ENCODE measurements at regions not wholly inside any gene's neighbourhood (a gene's known extent, or its start where the extent isn't known, plus 50 kb on each side); places are given as distances from the start of the nearest gene placed in this dataset.

DNA sequence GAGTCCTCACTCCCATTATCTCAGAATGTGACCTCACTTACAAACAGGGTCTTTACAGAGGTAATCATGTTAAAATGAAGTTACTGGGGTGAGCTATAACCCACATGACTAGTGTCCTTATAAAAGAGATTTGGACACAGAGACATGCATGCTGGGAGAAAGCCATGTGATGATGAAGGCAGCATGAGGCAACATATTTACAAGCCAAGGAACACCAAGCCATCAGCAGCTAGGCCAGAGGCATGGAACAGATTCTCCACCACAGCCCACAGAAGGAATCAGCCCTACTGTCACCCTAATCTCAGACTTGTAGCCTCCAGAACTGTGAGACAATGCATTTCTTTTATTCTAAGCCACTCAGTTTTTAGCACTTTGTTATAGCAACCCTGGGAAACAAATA is 171.9 kb downstream of the EN1 start:
- intact Hi-C loops (cut with DNase I; ENCODE audit: low total_unique reads): no loop called here

DNA sequence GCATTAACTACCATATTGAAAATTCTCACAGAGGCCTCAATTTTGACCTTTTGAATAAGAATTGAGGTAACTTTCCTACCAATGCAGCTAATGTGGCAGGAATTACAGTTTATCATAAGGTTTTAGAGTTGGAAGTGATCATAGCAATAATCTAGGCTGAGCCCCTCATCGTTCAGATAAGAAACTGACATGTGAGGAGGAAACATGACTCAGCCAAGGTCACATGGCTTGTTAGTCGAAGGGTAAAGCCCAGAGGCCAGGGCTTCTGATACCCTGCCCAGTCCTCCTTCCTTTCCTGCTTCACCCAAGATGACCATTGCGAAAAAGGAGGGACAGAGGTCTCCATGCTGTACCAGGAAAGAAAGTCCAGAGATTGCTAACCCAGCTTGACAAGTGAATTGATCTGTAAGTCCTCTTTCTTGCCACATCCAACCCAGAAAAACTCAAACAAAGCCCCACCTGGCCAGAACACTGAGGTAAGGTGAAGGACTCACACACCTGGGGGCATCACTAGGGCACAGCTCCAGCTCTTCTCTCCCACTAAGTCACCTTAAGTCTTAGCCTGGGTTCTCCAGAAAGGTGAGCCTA is 174.8 kb downstream of the EN1 start:
- DNase-seq (no peak), ATAC-seq (no peak)
- H3K27me3 ChIP-seq: no peaks in the 10 kb centered on the region
- no peak overlapping the region for H3K27ac ChIP-seq
- intact Hi-C loops (cut with DNase I; ENCODE audit: low total_unique reads): no loop called here
- in situ Hi-C loops (cut with MboI; ENCODE audit: low sequenced_read_pairs in 4 of 4): no loop called here
- H3K9me3 ChIP-seq: no peaks in the 10 kb centered on the region
- no peaks in the 10 kb centered on the region for H3K36me3 ChIP-seq
- H3K4me3 ChIP-seq: no peak overlapping the region
- TF ChIP-seq POLR2A (IDR thresholded peaks at IDR 0.05): no peak
- TF ChIP-seq, protein P1, sequence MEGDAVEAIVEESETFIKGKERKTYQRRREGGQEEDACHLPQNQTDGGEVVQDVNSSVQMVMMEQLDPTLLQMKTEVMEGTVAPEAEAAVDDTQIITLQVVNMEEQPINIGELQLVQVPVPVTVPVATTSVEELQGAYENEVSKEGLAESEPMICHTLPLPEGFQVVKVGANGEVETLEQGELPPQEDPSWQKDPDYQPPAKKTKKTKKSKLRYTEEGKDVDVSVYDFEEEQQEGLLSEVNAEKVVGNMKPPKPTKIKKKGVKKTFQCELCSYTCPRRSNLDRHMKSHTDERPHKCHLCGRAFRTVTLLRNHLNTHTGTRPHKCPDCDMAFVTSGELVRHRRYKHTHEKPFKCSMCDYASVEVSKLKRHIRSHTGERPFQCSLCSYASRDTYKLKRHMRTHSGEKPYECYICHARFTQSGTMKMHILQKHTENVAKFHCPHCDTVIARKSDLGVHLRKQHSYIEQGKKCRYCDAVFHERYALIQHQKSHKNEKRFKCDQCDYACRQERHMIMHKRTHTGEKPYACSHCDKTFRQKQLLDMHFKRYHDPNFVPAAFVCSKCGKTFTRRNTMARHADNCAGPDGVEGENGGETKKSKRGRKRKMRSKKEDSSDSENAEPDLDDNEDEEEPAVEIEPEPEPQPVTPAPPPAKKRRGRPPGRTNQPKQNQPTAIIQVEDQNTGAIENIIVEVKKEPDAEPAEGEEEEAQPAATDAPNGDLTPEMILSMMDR (IDR thresholded peaks at IDR 0.05 in 4 of 5, conservative IDR thresholded peaks at IDR 0.05 in 1 of 5): no peak
- peaks cover 0 to 3% of the 10 kb centered on the region in 2 donors for H3K4me1 ChIP-seq

More for the DNA sequence above, 171.9 kb downstream of the EN1 start:
- Histone ChIP-seq H3K4me3 (no peak overlapping the region), H3K9me3 (no peaks in the 10 kb centered on the region), H3K36me3 (no peaks in the 10 kb centered on the region), H3K4me1 (no peaks in the 10 kb centered on the region), H3K27ac (no peak overlapping the region), H3K27me3 (no peaks in the 10 kb centered on the region)
- in situ Hi-C loops (cut with MboI; ENCODE audit: low sequenced_read_pairs in 4 of 4): no loop called here
- TF ChIP-seq POLR2A (IDR thresholded peaks at IDR 0.05): no peak
- TF ChIP-seq, protein P1 (IDR thresholded peaks at IDR 0.05 in 4 of 5, conservative IDR thresholded peaks at IDR 0.05 in 1 of 5): no peak
- DNase-seq (peak in 1 of 2 donors; percentile 14), ATAC-seq (no peak)

DNA sequence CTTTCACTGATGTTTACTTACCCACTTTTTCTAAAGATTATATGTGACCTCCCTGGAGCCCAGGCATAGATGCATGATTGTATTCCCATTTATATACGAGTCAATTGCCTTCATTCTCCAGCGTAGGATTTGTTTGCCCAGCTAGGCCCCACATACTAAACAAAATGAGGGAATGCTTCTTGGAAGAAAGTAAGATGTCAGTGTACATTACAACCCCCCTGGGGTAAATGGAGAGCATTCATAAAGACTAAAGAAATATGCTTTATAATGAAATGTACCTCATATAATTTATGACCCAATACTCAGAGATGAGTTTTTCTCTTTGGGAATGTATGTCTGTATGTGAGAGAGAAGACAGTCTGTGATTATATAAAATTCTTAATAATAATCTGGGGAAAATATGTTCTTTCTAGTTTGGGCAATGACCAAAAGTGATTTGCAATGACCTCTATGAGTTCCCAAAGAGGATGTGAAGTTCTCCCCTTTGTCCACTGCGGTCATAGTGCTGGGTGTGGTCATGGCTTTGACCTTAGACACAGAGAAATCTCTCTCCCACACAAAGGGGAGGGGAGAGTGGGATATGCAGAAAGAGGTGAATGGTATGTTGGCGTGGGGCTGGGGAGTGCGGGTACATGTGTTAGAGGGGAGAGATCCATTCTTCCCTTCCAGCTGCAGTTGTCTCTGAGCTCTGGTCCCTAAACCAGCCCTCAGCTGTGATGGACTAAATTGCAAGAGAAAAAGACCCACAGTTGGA is 175.6 kb downstream of the EN1 start:
- ATAC-seq (no peak), DNase-seq (no peak)
- no peaks in the 10 kb centered on the region for H3K27me3 ChIP-seq
- in situ Hi-C loops (cut with MboI; ENCODE audit: low sequenced_read_pairs in 4 of 4): no loop called here
- peaks cover 0 to 3% of the 10 kb centered on the region in 2 donors for H3K4me1 ChIP-seq
- intact Hi-C loops (cut with DNase I; ENCODE audit: low total_unique reads): no loop called here
- H3K27ac ChIP-seq: no peak overlapping the region
- H3K9me3 ChIP-seq: no peaks in the 10 kb centered on the region
- no peak for TF ChIP-seq POLR2A (IDR thresholded peaks at IDR 0.05)
- TF ChIP-seq, protein P1 (IDR thresholded peaks at IDR 0.05 in 4 of 5, conservative IDR thresholded peaks at IDR 0.05 in 1 of 5): no peak
- no peaks in the 10 kb centered on the region for H3K36me3 ChIP-seq
- no peak overlapping the region for H3K4me3 ChIP-seq

DNA sequence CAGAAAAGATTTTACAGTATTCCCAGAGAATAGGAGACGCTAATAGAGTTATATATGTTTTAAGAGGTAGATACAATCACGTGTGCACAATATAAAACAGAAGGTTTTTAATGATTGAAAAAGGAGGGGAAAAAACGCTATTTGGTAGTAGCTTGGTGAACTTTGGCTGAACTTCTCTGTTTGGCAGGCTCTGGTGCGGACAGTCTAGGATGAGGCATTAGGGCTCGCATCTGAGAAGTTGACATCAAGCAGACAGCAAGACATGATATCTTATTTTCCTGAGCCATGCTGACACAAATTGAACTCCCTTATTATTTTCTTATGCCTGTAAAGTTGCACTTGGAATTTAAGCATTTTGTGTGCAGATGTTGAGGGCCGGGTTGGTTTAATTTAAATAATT is 176.6 kb downstream of the EN1 start:
- in situ Hi-C loops (cut with MboI; ENCODE audit: low sequenced_read_pairs in 4 of 4): no loop called here

More for the DNA sequence above, 176.6 kb downstream of the EN1 start:
- no peak overlapping the region for H3K27ac ChIP-seq
- peaks cover 0 to 3% of the 10 kb centered on the region in 2 donors for H3K4me1 ChIP-seq
- peak in 1 of 2 donors; percentile 27 for ATAC-seq
- no peak overlapping the region for H3K4me3 ChIP-seq
- no peaks in the 10 kb centered on the region for H3K27me3 ChIP-seq
- DNase-seq: no peak
- intact Hi-C loops (cut with DNase I; ENCODE audit: low total_unique reads): no loop called here
- H3K9me3 ChIP-seq: no peaks in the 10 kb centered on the region
- no peaks in the 10 kb centered on the region for H3K36me3 ChIP-seq
- no peak for TF ChIP-seq POLR2A (IDR thresholded peaks at IDR 0.05)
- TF ChIP-seq, protein P1 (IDR thresholded peaks at IDR 0.05 in 4 of 5, conservative IDR thresholded peaks at IDR 0.05 in 1 of 5): no peak
